ENCODE measurements at regions not wholly inside any gene's neighbourhood (a gene's known extent, or its start where the extent isn't known, plus 50 kb on each side); places are given as distances from the start of the nearest gene placed in this dataset.
"Not testable (repeated sequence)": the region's sequence is repeated elsewhere in the genome, so short reads cannot be mapped to it uniquely, and the experiment has no call there.

DNA sequence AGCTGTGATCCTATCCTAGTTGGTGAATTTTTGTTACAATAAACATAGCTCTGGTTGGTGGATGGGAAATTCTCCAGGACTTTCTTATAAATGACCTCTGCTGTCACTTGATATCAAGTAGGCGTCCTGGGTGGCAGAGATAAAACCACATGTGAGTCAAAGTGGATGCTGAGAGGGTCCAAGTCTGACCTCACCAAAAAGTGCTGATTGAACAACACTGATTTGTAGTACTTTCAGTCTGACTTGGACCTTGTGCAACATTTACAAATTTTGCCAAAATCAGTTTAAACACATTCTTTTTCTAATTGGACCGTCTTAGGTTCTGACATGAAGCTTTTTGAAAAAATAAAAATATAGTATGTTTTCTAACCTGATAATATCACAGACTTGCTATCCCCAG lies 585.6 kb downstream of the GALC start:
- no peak for DNase-seq

DNA sequence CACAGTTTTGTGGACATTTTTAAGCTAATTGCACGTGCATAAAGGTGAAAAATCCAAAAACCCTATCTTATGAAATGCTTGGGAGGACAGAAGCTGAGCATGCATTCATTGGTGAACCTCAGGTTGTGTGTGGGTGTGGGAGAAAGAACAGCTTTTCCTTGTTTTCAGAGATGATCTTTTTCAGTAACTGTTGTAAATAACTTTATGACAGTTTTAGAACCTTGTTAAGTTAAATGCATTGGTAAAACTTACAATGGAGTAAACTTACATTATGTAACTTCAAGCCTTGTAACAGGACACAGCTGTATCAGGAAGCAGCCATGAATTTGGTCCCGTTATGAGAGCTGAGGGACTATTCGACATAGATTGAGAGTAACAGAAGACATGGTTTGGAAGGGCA lies 587.4 kb downstream of the GALC start:
- no peak for DNase-seq

GRCh38 chr14:87397499-87397898 lies 595.5 kb downstream of the GALC start:
- no peak for DNase-seq

- DNase-seq = no peak
Measured at GRCh38 chr14:87391066-87391465, 601.9 kb downstream of the GALC start.

DNA sequence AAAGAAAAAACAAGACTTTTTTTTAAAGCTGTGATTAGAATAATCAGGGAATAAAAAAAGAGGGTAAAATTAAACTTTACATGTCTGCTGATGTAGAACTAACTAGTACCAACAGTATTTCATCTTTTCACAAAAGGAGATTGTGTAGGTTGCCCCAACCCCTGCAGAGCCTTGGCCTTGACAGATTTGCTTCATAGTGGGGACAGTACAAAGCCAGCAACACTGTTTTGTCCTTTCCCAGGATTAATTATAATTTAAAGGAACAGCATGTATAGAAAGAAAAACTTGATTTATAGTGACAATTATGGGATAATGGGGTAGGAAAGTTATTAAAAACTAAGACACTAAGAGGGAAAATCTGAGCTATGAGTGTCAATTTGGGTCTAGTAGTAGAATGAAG lies 604.0 kb downstream of the GALC start:
- no peak for DNase-seq

GRCh38 chr14:87387806-87388205 lies 605.2 kb downstream of the GALC start:
- DNase-seq = no peak

GRCh38 chr14:87386524-87386923 lies 606.5 kb downstream of the GALC start:
- no peak for DNase-seq

GRCh38 chr14:87380054-87380453 lies 612.9 kb downstream of the GALC start:
- peak; percentile 1 for DNase-seq

DNA sequence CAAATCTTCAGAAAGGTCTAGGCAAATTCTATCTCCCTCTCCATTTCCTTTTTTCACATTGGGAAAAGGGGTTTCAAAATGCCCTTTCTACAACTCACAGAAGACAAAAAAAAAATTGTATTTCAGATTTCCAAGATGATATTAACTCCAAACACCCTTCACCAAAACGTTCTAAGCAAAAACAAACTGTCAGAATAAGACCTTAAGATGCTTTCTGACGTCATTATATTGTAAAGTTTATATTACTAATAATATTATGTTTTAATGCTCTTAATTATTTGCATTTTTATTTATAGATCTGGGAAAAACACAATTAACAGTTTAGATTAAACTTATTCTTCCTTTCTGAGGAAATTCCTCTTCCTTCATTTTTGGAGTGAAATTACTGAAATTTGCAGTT lies 624.2 kb downstream of the GALC start:
- no peak for DNase-seq

DNA sequence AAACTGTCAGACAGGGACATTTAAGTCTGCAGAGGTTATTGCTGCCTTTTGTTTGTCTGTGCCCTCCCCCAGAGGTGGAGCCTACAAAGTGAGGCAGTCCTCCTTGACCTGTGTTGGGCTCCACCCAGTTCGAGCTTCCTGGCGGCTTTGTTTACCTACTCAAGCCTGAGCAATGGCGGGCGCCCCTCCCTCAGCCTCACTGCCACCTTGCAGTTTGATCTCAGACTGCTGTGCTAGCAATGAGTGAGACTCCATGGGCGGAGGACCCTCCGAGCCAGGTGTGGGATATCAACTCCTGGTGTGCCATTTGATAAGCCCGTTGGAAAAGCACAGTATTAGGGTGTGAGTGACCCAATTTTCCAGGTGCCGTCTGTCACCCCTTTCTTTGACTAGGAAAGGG lies 632.7 kb downstream of the GALC start:
- not testable (repeated sequence) for DNase-seq

- DNase-seq = no peak
Measured at GRCh38 chr14:87351007-87351406, 642.0 kb downstream of the GALC start.

DNA sequence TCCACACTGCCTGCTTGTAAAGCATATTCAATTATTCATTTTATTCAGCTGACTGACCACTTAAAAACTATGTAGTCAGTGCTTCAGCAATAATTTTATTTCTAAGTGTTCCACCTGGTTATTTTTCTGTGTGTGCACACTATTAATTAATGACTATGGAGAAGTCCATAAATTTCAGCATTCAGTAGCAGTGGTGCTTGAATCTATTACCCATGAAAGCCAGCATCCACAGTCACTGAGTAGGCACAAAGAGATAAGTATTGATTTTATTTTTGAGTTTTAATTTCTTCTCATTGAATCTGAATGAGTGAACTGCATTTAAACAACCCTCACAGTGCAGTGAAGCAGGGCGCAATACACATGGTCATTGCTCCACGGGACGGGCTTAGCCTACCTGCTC lies 643.1 kb downstream of the GALC start:
- no peak for DNase-seq

DNA sequence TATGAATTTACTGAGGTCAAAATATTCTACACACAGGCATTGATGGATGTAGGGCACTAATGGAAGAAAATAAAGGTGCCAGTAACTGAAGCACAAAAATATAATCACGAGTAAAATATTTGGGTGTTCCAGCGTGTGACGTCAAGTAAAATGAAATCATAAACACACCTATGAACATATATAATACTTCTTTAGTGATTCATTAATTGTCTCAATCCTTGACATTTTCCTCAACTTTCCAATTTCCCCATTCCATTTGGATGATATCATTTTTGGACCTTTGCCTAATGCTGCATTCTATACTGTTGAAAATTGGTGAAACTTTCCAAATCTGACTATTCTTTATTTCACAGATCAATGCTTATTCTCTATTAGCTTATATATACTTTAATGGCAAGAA lies 649.3 kb downstream of the GALC start:
- DNase-seq = no peak

DNA sequence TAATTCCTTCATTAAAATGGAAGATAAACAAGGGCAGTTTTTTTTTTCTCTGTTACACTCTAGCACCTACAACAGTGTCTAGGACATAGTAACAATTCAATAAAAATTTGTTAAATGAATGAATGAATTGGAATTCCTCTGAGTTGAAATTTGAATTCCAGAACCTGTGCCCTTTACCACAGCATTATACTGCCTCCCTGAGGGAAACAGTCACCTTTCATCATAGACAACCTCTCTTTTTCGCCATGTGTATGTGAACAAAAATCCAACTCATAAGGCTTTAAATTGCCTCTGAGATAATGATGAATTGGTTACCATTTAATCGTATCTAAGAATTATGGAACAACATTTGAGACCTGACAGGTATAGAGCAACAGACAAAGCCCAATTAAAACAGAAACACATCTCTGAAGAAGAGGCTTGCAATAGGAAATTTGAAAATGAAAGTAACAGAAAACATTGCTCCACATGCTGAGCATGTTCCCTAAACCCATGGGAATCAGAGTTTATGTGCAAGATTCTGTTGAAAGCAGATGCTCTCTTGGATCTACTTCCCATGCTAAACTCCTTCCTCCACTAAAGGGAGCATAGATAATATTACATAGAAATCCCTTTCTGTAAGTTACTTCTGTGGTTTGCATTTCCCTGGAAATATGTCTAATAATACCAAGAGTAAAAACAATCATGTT lies 657.8 kb downstream of the GALC start:
- no peak for DNase-seq

- no peak for DNase-seq
Measured at GRCh38 chr14:87331991-87332390, 661.0 kb downstream of the GALC start.

DNA sequence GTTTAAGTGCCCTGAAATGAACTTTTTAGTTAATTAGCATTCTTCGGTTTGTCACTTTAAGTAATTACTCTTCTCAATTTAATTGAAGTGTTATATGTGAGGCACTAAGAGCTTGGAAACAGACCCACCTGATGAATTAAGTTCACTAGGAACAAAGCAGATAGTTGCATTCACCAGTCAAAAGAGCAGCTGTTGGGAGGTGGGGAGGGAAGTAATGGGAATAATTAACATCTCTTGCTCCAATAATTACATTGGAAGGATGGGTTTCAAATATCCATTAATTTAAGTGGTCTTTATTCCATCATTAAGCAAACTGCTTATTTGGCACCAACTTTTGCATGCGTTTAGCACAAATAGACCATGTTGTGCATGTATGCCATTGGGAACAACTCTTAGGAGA lies 667.2 kb downstream of the GALC start:
- DNase-seq = peak; percentile 70

DNA sequence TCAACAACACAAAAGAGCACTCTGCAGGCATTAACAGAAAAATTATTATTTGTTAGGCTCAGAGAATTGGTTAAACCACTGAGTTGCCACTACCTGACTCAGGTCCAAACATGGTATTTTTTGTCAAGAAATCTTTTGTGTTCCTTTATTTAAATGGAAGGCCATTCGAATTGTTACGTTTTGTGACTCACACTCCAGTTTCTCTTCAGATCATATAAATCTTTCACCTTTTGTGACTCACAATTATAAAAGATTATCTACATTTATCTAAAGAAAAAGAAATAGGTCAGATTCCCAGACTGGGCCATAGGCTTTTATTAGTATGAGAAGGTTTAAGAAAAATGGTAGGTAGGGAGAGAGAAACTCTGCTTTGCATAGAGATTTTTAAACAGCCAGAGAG lies 669.8 kb downstream of the GALC start:
- no peak for DNase-seq

DNA sequence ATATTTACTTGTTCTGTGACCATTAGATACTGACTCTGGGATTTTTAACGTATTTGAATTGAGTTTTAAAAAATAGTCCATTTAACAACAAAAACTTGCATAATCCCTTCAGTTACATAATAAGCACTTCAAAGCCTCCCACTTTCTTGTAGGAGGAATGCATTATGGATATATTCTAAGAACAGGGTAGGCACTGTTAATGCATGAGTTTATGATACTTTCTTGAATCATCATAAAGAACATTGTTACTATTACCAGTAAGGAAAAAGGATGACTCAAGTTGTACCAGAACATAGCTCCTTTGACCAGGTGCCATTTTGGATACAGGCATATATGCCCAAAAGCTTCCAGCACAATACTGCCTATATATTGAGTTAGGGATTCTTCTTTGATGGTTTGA lies 671.4 kb downstream of the GALC start:
- DNase-seq = no peak

DNA sequence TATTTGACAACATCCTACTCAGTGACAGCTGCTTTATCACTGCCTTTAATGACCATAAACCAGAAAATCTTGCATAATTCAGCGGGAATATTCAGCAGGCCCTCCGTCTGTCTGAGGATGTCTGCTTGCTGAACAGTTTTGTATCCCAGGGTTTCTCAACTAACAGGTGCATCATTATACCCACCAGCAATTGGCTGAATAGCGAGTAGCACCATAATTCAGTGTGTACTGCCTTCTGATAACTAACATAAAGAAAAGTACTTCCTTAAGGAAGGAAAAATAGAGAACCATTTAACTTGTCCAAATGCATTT lies 680.1 kb downstream of the GALC start:
- no peak for DNase-seq

DNA sequence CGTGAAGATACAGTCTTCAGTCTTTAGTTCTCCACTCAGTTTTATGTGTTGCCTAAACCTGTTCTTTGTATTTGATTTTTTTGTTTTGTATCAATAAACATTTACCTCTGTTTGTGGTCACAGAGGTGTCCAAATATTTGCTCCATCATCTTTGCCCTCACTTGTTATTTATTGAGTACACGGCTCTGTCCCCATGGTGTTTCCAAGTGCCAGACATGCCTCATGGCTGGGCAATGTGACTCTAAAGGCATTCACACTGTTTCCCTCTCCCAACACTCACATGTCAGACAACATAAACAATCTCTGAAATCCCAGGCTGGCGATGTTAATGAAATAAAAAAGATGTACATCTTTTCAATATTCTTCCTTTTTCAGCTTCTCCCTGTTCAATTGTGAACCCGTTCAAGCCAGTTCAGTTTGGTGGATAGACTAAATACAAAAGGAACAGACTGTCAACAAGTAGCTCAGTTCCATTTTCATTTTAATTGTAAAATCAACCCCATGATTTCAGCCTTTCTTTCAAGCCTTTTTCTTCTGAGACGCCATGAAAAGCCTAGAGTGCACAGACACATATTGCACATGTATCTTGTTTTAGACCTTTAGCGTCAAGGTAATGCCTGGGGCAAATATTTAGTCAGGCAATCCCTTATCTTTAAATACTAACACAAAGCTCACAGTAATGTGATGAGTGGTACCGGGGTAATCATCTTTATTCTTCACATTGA lies 680.7 kb downstream of the GALC start:
- DNase-seq = peak; percentile 85

- no peak for DNase-seq
Measured at GRCh38 chr14:87309557-87309956, 683.4 kb downstream of the GALC start.

GRCh38 chr14:87306409-87307168 lies 686.4 kb downstream of the GALC start:
- DNase-seq = no peak

DNA sequence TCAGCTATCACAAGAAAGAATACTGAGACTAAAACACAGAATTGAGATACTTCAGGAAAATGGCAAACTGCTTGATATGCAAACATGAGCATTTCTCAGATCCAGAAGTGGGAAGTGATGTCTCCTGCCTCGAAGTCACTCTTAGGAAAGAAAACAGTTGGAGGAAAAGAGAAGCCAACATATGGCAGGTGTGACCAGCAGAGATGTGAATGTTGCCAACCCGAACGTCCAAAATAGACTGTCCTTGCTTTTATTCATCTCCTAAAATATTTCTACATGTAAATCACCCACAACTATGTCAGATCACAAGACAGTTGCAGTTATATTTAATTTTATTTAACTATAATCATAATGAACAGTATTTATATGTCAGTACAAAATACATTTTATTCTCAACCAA lies 687.6 kb downstream of the GALC start:
- no peak for DNase-seq

DNA sequence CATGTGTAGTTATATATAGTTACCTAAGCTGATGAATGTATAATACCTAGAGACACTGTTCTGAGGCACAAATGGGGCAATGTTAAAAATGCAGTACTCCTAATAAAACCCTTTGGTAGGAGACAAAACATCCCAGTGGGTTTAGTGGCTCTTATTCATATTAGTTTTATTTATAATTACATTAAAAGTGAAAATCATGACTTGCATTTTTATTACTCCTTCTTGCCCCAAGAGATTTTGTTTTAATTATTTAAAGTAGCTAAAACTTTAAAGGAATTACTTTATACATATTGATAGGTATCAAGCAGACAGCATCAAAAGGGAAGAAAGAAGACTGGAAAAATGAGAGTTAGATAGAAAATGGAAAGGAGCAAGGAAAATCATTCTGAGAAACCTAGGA lies 688.6 kb downstream of the GALC start:
- DNase-seq = no peak

Data from NCI-H146 (cell line).